ENCODE measurements at regions not wholly inside any gene's neighbourhood (a gene's known extent, or its start where the extent isn't known, plus 50 kb on each side); places are given as distances from the start of the nearest gene placed in this dataset.

DNA sequence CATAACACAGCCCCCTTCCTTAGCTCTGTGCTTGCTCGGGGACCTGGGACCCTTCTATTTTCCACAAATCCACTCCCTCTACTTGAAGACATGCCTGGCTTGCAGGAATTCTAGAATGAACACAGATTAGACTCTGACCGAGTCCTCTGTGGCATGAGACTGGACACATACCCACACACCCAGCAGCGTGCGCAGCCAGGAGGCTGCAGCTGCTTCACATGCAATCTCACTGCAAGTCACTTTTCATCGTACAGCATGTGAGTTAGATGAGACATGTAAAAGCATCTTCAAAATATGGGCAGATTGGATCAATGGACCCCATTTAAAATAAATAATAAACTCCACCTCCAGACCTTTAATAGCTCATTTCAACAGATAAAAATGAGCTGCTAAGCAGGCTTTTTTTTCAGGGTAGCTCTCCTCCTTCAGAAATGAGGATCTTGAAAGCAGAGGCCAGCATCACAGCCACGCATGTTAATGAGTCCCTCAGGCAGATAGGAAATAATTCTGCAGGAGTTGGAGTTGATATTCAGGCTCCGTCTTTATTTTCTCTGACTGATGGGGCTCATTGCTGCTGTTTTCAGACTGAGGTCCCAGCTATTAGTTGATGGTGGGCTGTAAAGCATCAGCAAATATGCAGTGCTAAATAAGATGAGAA lies 215.1 kb upstream of the GGTLC1 start:
- no peak overlapping the region for H2BK5ac ChIP-seq (ENCODE audit: low read depth, low read length, poor library complexity)
- H3K23ac ChIP-seq (ENCODE audit: low read length), result no peak overlapping the region
- H3K4me2 ChIP-seq (ENCODE audit: low read length), result no peak overlapping the region
- no peak overlapping the region for H3K18ac ChIP-seq (ENCODE audit: low read length)
- H2BK120ac ChIP-seq (ENCODE audit: insufficient read depth, low read length, poor library complexity), result no peak overlapping the region
- H3K4me3 ChIP-seq (ENCODE audit: low read depth, low read length), result no peak overlapping the region
- DNase-seq, result no peak
- H3K27ac ChIP-seq (ENCODE audit: low read depth, low read length), result no peak overlapping the region
- no peaks in the 10 kb centered on the region for H3K27me3 ChIP-seq (ENCODE audit: insufficient read depth, low read length)
- H4K12ac ChIP-seq (ENCODE audit: low read depth, low read length), result no peak overlapping the region
- H3K79me2 ChIP-seq (ENCODE audit: control insufficient read depth, insufficient read depth, low read length, poor library complexity), result no peaks in the 10 kb centered on the region
- H3K4me1 ChIP-seq (ENCODE audit: control insufficient read depth in 1 of 2, insufficient read depth in 2 of 2, low read length in 2 of 2), result peaks cover 5 to 6% of the 10 kb centered on the region in 2 experiments
- no peak overlapping the region for H3K9ac ChIP-seq (ENCODE audit: low read length)
- no peak overlapping the region for H4K91ac ChIP-seq (ENCODE audit: low read depth, low read length)
- H4K8ac ChIP-seq (ENCODE audit: low read depth, low read length), result no peak overlapping the region
- peaks cover 5% of the 10 kb centered on the region for H3K9me3 ChIP-seq (ENCODE audit: insufficient read depth, low read depth, low read length)
- no peak overlapping the region for H2AFZ ChIP-seq (ENCODE audit: insufficient read depth, low read length, poor library complexity)
- H3K79me1 ChIP-seq (ENCODE audit: low read length), result no peaks in the 10 kb centered on the region
- H2BK12ac ChIP-seq (ENCODE audit: low read length), result no peak overlapping the region
- no CpG with 5 or more reads among the region's 7 CpGs for WGBS (ENCODE audit: extremely low coverage, insufficient coverage, insufficient read length)
- no peak overlapping the region for H3K14ac ChIP-seq (ENCODE audit: low read length)
- no peak overlapping the region for H2AK5ac ChIP-seq (ENCODE audit: low read length)
- H3K36me3 ChIP-seq (ENCODE audit: control insufficient read depth in 1 of 2, insufficient read depth in 2 of 2, low read length in 2 of 2), result no peaks in the 10 kb centered on the region
- H3K4ac ChIP-seq (ENCODE audit: low read depth, low read length), result no peak overlapping the region

DNA sequence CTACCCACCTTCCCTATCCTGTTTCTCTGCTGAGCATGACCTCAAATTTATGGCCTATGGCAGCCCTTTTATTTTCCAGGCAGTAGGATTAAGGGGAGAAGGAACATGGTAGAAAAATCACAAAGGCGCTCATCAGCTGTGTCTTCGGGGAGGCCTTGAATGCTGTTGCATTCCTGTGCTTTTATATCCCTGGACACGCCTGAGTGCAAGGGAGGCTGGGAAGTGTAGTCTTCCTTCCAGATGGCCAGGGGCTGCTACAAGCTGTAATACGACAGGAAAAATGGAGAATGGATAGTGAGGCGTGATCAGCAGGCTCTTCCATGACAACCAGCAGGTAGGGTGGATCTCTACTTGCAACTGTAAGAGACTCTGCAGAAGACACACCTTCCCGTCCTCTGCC lies 210.9 kb upstream of the GGTLC1 start:
- H3K4ac ChIP-seq (ENCODE audit: low read depth, low read length), result no peak overlapping the region
- no peaks in the 10 kb centered on the region for H3K36me3 ChIP-seq (ENCODE audit: control insufficient read depth in 1 of 2, insufficient read depth in 2 of 2, low read length in 2 of 2)
- no peak overlapping the region for H2AK5ac ChIP-seq (ENCODE audit: low read length)
- peak overlapping the region; percentile 22 for H3K27ac ChIP-seq (ENCODE audit: low read depth, low read length)
- H2AFZ ChIP-seq (ENCODE audit: insufficient read depth, low read length, poor library complexity), result no peak overlapping the region
- H3K4me3 ChIP-seq (ENCODE audit: low read depth, low read length), result no peak overlapping the region
- H3K27me3 ChIP-seq (ENCODE audit: insufficient read depth, low read length), result no peaks in the 10 kb centered on the region
- no peak overlapping the region for H3K23ac ChIP-seq (ENCODE audit: low read length)
- H3K79me2 ChIP-seq (ENCODE audit: control insufficient read depth, insufficient read depth, low read length, poor library complexity), result no peaks in the 10 kb centered on the region
- H3K79me1 ChIP-seq (ENCODE audit: low read length), result no peaks in the 10 kb centered on the region
- no peak overlapping the region for H2BK120ac ChIP-seq (ENCODE audit: insufficient read depth, low read length, poor library complexity)
- peaks cover 6% of the 10 kb centered on the region in 2 experiments for H3K4me1 ChIP-seq (ENCODE audit: control insufficient read depth in 1 of 2, insufficient read depth in 2 of 2, low read length in 2 of 2)
- H3K9me3 ChIP-seq (ENCODE audit: insufficient read depth, low read depth, low read length), result peaks cover 2% of the 10 kb centered on the region
- H2BK12ac ChIP-seq (ENCODE audit: low read length), result no peak overlapping the region
- H3K14ac ChIP-seq (ENCODE audit: low read length), result no peak overlapping the region
- no peak overlapping the region for H3K4me2 ChIP-seq (ENCODE audit: low read length)
- no peak overlapping the region for H4K12ac ChIP-seq (ENCODE audit: low read depth, low read length)
- no peak overlapping the region for H2BK5ac ChIP-seq (ENCODE audit: low read depth, low read length, poor library complexity)
- H4K91ac ChIP-seq (ENCODE audit: low read depth, low read length), result no peak overlapping the region
- no peak for DNase-seq
- H4K8ac ChIP-seq (ENCODE audit: low read depth, low read length), result no peak overlapping the region
- no CpG with 5 or more reads among the region's 6 CpGs for WGBS (ENCODE audit: extremely low coverage, insufficient coverage, insufficient read length)
- no peak overlapping the region for H3K18ac ChIP-seq (ENCODE audit: low read length)
- H3K9ac ChIP-seq (ENCODE audit: low read length), result no peak overlapping the region

DNA sequence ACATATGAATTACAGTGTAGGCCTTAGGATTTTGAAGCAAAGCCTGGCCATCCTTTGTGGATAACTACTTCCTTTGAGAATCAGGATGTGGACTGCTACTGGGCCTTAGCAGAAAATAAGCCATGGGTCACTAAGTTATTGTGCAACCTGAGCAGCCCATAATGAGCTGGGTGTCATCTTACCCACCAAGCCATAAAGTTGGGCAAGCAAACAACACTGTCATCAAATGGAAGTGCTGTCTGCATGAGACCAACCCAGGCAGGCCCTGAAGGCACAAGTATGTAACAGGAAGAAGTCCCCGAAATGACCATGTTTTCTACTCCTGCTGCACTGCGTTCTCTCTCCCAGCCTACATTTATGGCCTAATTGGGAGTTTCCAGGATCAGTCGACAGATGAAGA lies 205.6 kb upstream of the GGTLC1 start:
- H3K36me3 ChIP-seq (ENCODE audit: control insufficient read depth in 1 of 2, insufficient read depth in 2 of 2, low read length in 2 of 2), result no peaks in the 10 kb centered on the region
- H3K9me3 ChIP-seq (ENCODE audit: insufficient read depth, low read depth, low read length), result no peaks in the 10 kb centered on the region
- peaks cover 5 to 8% of the 10 kb centered on the region in 2 experiments for H3K4me1 ChIP-seq (ENCODE audit: control insufficient read depth in 1 of 2, insufficient read depth in 2 of 2, low read length in 2 of 2)
- no peak overlapping the region for H2BK120ac ChIP-seq (ENCODE audit: insufficient read depth, low read length, poor library complexity)
- H3K4me3 ChIP-seq (ENCODE audit: low read depth, low read length), result no peak overlapping the region
- H2AFZ ChIP-seq (ENCODE audit: insufficient read depth, low read length, poor library complexity), result no peak overlapping the region
- no peak overlapping the region for H2BK5ac ChIP-seq (ENCODE audit: low read depth, low read length, poor library complexity)
- no peak overlapping the region for H3K4me2 ChIP-seq (ENCODE audit: low read length)
- no peak overlapping the region for H3K18ac ChIP-seq (ENCODE audit: low read length)
- no peak overlapping the region for H3K27ac ChIP-seq (ENCODE audit: low read depth, low read length)
- H2AK5ac ChIP-seq (ENCODE audit: low read length), result no peak overlapping the region
- no peaks in the 10 kb centered on the region for H3K79me1 ChIP-seq (ENCODE audit: low read length)
- H4K91ac ChIP-seq (ENCODE audit: low read depth, low read length), result no peak overlapping the region
- WGBS (ENCODE audit: extremely low coverage, insufficient coverage, insufficient read length), result no CpG with 5 or more reads among the region's 3 CpGs
- no peak overlapping the region for H4K8ac ChIP-seq (ENCODE audit: low read depth, low read length)
- no peaks in the 10 kb centered on the region for H3K27me3 ChIP-seq (ENCODE audit: insufficient read depth, low read length)
- H3K4ac ChIP-seq (ENCODE audit: low read depth, low read length), result no peak overlapping the region
- H4K12ac ChIP-seq (ENCODE audit: low read depth, low read length), result no peak overlapping the region
- DNase-seq, result no peak
- no peaks in the 10 kb centered on the region for H3K79me2 ChIP-seq (ENCODE audit: control insufficient read depth, insufficient read depth, low read length, poor library complexity)
- H3K23ac ChIP-seq (ENCODE audit: low read length), result no peak overlapping the region
- H3K14ac ChIP-seq (ENCODE audit: low read length), result no peak overlapping the region
- H3K9ac ChIP-seq (ENCODE audit: low read length), result no peak overlapping the region
- H2BK12ac ChIP-seq (ENCODE audit: low read length), result no peak overlapping the region

DNA sequence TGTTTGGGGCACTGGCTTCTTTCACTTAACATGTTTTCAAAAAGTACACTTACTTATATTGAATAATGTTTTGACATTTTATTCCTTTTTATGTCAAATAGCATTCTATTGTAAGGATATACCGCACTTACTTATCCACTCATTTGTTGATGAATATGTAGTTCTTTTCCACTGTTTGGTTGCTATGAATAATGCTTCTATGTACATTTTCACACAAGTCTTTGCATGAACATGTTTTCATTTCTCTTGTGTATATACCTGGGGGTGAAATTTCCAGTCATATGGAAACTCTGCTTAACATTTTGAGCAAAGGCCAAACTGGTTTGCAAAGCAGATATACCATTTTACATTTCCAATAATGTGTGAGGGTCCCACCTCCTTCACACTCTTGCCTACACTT lies 202.3 kb upstream of the GGTLC1 start:
- Histone ChIP-seq H3K9ac (ENCODE audit: low read length) (no peak overlapping the region), H4K8ac (ENCODE audit: low read depth, low read length) (no peak overlapping the region), H3K79me1 (ENCODE audit: low read length) (no peaks in the 10 kb centered on the region), H2BK12ac (ENCODE audit: low read length) (no peak overlapping the region), H4K91ac (ENCODE audit: low read depth, low read length) (no peak overlapping the region), H3K4me3 (ENCODE audit: low read depth, low read length) (no peak overlapping the region), H2BK5ac (ENCODE audit: low read depth, low read length, poor library complexity) (no peak overlapping the region), H3K79me2 (ENCODE audit: control insufficient read depth, insufficient read depth, low read length, poor library complexity) (no peaks in the 10 kb centered on the region), H2AK5ac (ENCODE audit: low read length) (no peak overlapping the region), H3K9me3 (ENCODE audit: insufficient read depth, low read depth, low read length) (no peaks in the 10 kb centered on the region), H3K14ac (ENCODE audit: low read length) (no peak overlapping the region), H3K23ac (ENCODE audit: low read length) (no peak overlapping the region), H3K27ac (ENCODE audit: low read depth, low read length) (no peak overlapping the region), H2BK120ac (ENCODE audit: insufficient read depth, low read length, poor library complexity) (no peak overlapping the region), H3K4me1 (ENCODE audit: control insufficient read depth in 1 of 2, insufficient read depth in 2 of 2, low read length in 2 of 2) (peaks cover 0 to 4% of the 10 kb centered on the region in 2 experiments), H2AFZ (ENCODE audit: insufficient read depth, low read length, poor library complexity) (no peak overlapping the region), H3K4ac (ENCODE audit: low read depth, low read length) (no peak overlapping the region), H3K18ac (ENCODE audit: low read length) (no peak overlapping the region), H3K27me3 (ENCODE audit: insufficient read depth, low read length) (no peaks in the 10 kb centered on the region), H3K36me3 (ENCODE audit: control insufficient read depth in 1 of 2, insufficient read depth in 2 of 2, low read length in 2 of 2) (no peaks in the 10 kb centered on the region), H3K4me2 (ENCODE audit: low read length) (no peak overlapping the region), H4K12ac (ENCODE audit: low read depth, low read length) (no peak overlapping the region)
- WGBS (ENCODE audit: extremely low coverage, insufficient coverage, insufficient read length), result no CpG with 5 or more reads among the region's 1 CpG
- no peak for DNase-seq

Measured in trophoblast cell (in vitro differentiated cells and primary cell).